HepG2 (cell line): ENCODE measurements at regions not wholly inside any gene's neighbourhood (a gene's known extent, or its start where the extent isn't known, plus 50 kb on each side); places are given as distances from the start of the nearest gene placed in this dataset.

Source experiments
- ATF1 ChIP-seq: IDR thresholded peaks from 2 replicates; pipeline ENCODE4 v1.6.1; 2016; ENCODE audit warnings: mild to moderate bottlenecking, control low read depth
- CBX2 ChIP-seq, 2 experiments: fragments of 200-600 bp in 1 of 2; sonication (generic); formaldehyde crosslinking in 1 of 2; IDR thresholded peaks; 2 replicates each; pipeline versions ENCODE4 v1.7.0 to v1.8.1; 2018 to 2022; ENCODE audit warnings: low read depth in 2 of 2, low read length in 1 of 2, mild to moderate bottlenecking in 1 of 2, missing genetic modification reagents in 1 of 2
- CREBL2 ChIP-seq: sonication (generic); formaldehyde crosslinking; IDR thresholded peaks from 2 replicates; pipeline ENCODE4 v1.8.1; 2023; ENCODE audit warnings: missing genetic modification reagents, mild to moderate bottlenecking, borderline replicate concordance
- EHMT2 ChIP-seq: fragments of 200-600 bp; sonication (generic); IDR thresholded peaks from 2 replicates; pipeline ENCODE4 v1.7.0; 2017; ENCODE audit warnings: antibody characterized with exemption, low read depth, low read length, borderline replicate concordance
- FOSL1 ChIP-seq: sonication (generic); formaldehyde crosslinking; IDR thresholded peaks from 2 replicates; pipeline ENCODE4 v1.9.0; 2021; ENCODE audit warnings: missing genetic modification reagents, borderline replicate concordance
- FOSL2 ChIP-seq: sonication (generic); formaldehyde crosslinking; IDR thresholded peaks from 2 replicates; pipeline ENCODE4 v1.4.0; 2020; ENCODE audit warnings: missing genetic modification reagents
- FOXC1 ChIP-seq: sonication (generic); formaldehyde crosslinking; IDR thresholded peaks from 2 replicates; pipeline ENCODE4 v1.8.0; 2022; ENCODE audit warnings: mild to moderate bottlenecking, missing genetic modification reagents, borderline replicate concordance
- HES4 ChIP-seq: sonication (generic); formaldehyde crosslinking; IDR thresholded peaks from 2 replicates; pipeline ENCODE4 v1.9.0; 2021; ENCODE audit warnings: mild to moderate bottlenecking, missing genetic modification reagents, borderline replicate concordance
- JUN ChIP-seq: sonication (generic); formaldehyde crosslinking; IDR thresholded peaks from 2 replicates; pipeline ENCODE4 v1.4.0; 2020; ENCODE audit warnings: mild to moderate bottlenecking, missing genetic modification reagents
- JUND ChIP-seq: sonication (generic); formaldehyde crosslinking; IDR thresholded peaks from 2 replicates; pipeline ENCODE4 v1.8.0; 2022; ENCODE audit warnings: mild to moderate bottlenecking, missing genetic modification reagents
- KDM4B ChIP-seq: sonication (generic); formaldehyde crosslinking; IDR thresholded peaks from 2 replicates; pipeline ENCODE4 v1.4.0; 2020; ENCODE audit warnings: missing genetic modification reagents
- MAFG ChIP-seq: sonication (generic); formaldehyde crosslinking; IDR thresholded peaks from 2 replicates; pipeline ENCODE4 v1.5.1; 2020; ENCODE audit warnings: mild to moderate bottlenecking, missing genetic modification reagents
- MZF1 ChIP-seq: sonication (generic); formaldehyde crosslinking; IDR thresholded peaks from 2 replicates; pipeline ENCODE4 v1.8.1; 2023; ENCODE audit warnings: mild to moderate bottlenecking, missing genetic modification reagents, borderline replicate concordance
- PPARG ChIP-seq: conservative IDR thresholded peaks from 2 replicates; pipeline ENCODE4 v1.6.1; 2016; ENCODE audit warnings: missing biosample characterization, missing genetic modification reagents
- RFX1 ChIP-seq: fragments of 450-650 bp; IDR thresholded peaks from 2 replicates; pipeline ENCODE4 v1.6.1; 2017
- SCMH1 ChIP-seq: sonication (generic); formaldehyde crosslinking; IDR thresholded peaks from 2 replicates; pipeline ENCODE4 v1.9.0; 2021; ENCODE audit warnings: missing genetic modification reagents, mild to moderate bottlenecking, borderline replicate concordance
- SP1 ChIP-seq, 2 experiments: fragments of 450-650 bp in 1 of 2; sonication (generic) in 1 of 2; formaldehyde crosslinking in 1 of 2; IDR thresholded peaks; 2 replicates each; pipeline versions ENCODE4 v1.4.0 to v1.6.1; 2016 to 2020; ENCODE audit warnings: missing genetic modification reagents in 1 of 2
- SRSF1 ChIP-seq: fragments of 200-400 bp; formaldehyde crosslinking; optimal IDR thresholded peaks from 2 replicates; pipeline ENCODE3; 2017; ENCODE audit warnings: mild to moderate bottlenecking, low read depth, low read length, moderate library complexity
- WIZ ChIP-seq: sonication (generic); formaldehyde crosslinking; IDR thresholded peaks from 2 replicates; pipeline ENCODE4 v1.5.1; 2020; ENCODE audit warnings: mild to moderate bottlenecking, missing genetic modification reagents
- ZFAT ChIP-seq: sonication (generic); formaldehyde crosslinking; conservative IDR thresholded peaks from 2 replicates; pipeline ENCODE4 v1.8.1; 2023; ENCODE audit warnings: missing genetic modification reagents, inconsistent platforms
- ZKSCAN5 ChIP-seq: sonication (generic); formaldehyde crosslinking; IDR thresholded peaks from 2 replicates; pipeline ENCODE4 v1.5.1; 2020; ENCODE audit warnings: mild to moderate bottlenecking, missing genetic modification reagents
- ZNF207 ChIP-seq: fragments of 450-650 bp; IDR thresholded peaks from 2 replicates; pipeline ENCODE4 v1.6.1; 2016; ENCODE audit warnings: antibody characterized with exemption, borderline replicate concordance
- ZNF34 ChIP-seq: sonication (generic); formaldehyde crosslinking; IDR thresholded peaks from 2 replicates; pipeline ENCODE4 v1.4.0; 2020; ENCODE audit warnings: mild to moderate bottlenecking, missing genetic modification reagents, borderline replicate concordance
- ZNF367 ChIP-seq: sonication (generic); formaldehyde crosslinking; IDR thresholded peaks from 2 replicates; pipeline ENCODE4 v1.4.0; 2020; ENCODE audit warnings: missing genetic modification reagents, borderline replicate concordance
- ZNF569 ChIP-seq: sonication (generic); formaldehyde crosslinking; IDR thresholded peaks from 2 replicates; pipeline ENCODE4 v1.5.0; 2020; ENCODE audit warnings: mild to moderate bottlenecking, missing genetic modification reagents, moderate library complexity, borderline replicate concordance
- ZNF737 ChIP-seq: sonication (generic); formaldehyde crosslinking; IDR thresholded peaks from 2 replicates; pipeline ENCODE4 v1.5.0; 2020; ENCODE audit warnings: missing genetic modification reagents, mild to moderate bottlenecking, borderline replicate concordance
- ZNF790 ChIP-seq: sonication (generic); formaldehyde crosslinking; IDR thresholded peaks from 2 replicates; pipeline ENCODE4 v1.8.0; 2022; ENCODE audit warnings: missing genetic modification reagents, mild to moderate bottlenecking, borderline replicate concordance
- TF ChIP-seq, protein P1 (sequence below): sonication (generic); formaldehyde crosslinking; IDR thresholded peaks from 2 replicates; pipeline ENCODE4 v1.8.0; 2022; ENCODE audit warnings: mild to moderate bottlenecking, missing genetic modification reagents, moderate library complexity
- TF ChIP-seq, protein P2 (sequence below): sonication (generic); formaldehyde crosslinking; IDR thresholded peaks from 2 replicates; pipeline ENCODE4 v1.8.0; 2022; ENCODE audit warnings: mild to moderate bottlenecking, missing genetic modification reagents; ENCODE audit not compliant: insufficient replicate concordance

GRCh38 chr5:39624268-39624886 lies 199.6 kb upstream of the DAB2 start (continued):
- TF ChIP-seq, protein P1, sequence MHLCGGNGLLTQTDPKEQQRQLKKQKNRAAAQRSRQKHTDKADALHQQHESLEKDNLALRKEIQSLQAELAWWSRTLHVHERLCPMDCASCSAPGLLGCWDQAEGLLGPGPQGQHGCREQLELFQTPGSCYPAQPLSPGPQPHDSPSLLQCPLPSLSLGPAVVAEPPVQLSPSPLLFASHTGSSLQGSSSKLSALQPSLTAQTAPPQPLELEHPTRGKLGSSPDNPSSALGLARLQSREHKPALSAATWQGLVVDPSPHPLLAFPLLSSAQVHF (CRISPR knock-in tag), result no peak
- TF ChIP-seq ATF1 (CRISPR knock-in tag) (no peak), CBX2 (IDR thresholded peaks at IDR 0.05; ENCODE audit: low read depth, low read length) (no peak), CBX2 (CRISPR knock-in tag; IDR thresholded peaks at IDR 0.05; ENCODE audit: low read depth) (no peak), CREBL2 (no peak), FOSL1 (CRISPR knock-in tag) (peak; percentile 88), MZF1 (CRISPR knock-in tag) (no peak), FOXC1 (CRISPR knock-in tag) (no peak), ZNF367 (CRISPR knock-in tag) (no peak), FOSL2 (CRISPR knock-in tag) (peak; percentile 97), ZFAT (no peak), KDM4B (no peak), JUN (CRISPR knock-in tag) (peak; percentile 24; the same call in 1 of the 2 replicates), SCMH1 (CRISPR knock-in tag) (no peak), SRSF1 (no peak), ZNF737 (no peak), WIZ (CRISPR knock-in tag) (0 out of 2 replicates have a peak, but pooled peaks have one; percentile 28), HES4 (CRISPR knock-in tag) (no peak), ZKSCAN5 (CRISPR knock-in tag) (no peak), ZNF790 (CRISPR knock-in tag) (no peak), JUND (CRISPR knock-in tag) (peak; percentile 91), SP1 (IDR thresholded peaks at IDR 0.05) (no peak), SP1 (CRISPR knock-in tag; IDR thresholded peaks at IDR 0.05) (no peak), ZNF207 (no peak), ZNF569 (no peak), PPARG (CRISPR knock-in tag) (peak; percentile 79), EHMT2 (0 out of 2 replicates have a peak, but pooled peaks have one; percentile 29), ZNF34 (no peak), RFX1 (no peak), MAFG (CRISPR knock-in tag) (no peak)
- TF ChIP-seq, protein P2, sequence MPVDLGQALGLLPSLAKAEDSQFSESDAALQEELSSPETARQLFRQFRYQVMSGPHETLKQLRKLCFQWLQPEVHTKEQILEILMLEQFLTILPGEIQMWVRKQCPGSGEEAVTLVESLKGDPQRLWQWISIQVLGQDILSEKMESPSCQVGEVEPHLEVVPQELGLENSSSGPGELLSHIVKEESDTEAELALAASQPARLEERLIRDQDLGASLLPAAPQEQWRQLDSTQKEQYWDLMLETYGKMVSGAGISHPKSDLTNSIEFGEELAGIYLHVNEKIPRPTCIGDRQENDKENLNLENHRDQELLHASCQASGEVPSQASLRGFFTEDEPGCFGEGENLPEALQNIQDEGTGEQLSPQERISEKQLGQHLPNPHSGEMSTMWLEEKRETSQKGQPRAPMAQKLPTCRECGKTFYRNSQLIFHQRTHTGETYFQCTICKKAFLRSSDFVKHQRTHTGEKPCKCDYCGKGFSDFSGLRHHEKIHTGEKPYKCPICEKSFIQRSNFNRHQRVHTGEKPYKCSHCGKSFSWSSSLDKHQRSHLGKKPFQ (CRISPR knock-in tag), result no peak
